Motor neuron (in vitro differentiated cells): ENCODE measurements at regions not wholly inside any gene's neighbourhood (a gene's known extent, or its start where the extent isn't known, plus 50 kb on each side); places are given as distances from the start of the nearest gene placed in this dataset.
A peak's percentile ranks its signal among the peaks of the same experiment; 100 is the strongest.

ENCODE experiments used
- ATAC-seq, 8 experiments: fragments of 200-7000 bp; cut with Tn5 transposase; replicated peaks in 6 of 8; 2 replicates each; pipeline ENCODE4 v1.8.0; 2021; ENCODE audit warnings: mild to moderate bottlenecking in 8 of 8, moderate library complexity in 8 of 8
- H3K27ac ChIP-seq, 2 donors: fragments of 250-450 bp; sonication (Bioruptor Pico); 2 replicates each; pipeline ENCODE4 v1.9.0; 2021; ENCODE audit warnings: antibody characterized with exemption in 2 of 2, mild to moderate bottlenecking in 2 of 2, moderate library complexity in 1 of 2
- H3K4me1 ChIP-seq, 2 donors: fragments of 250-450 bp; sonication (Bioruptor Pico); replicated peaks in 1 of 2; 2 replicates each; pipeline ENCODE4 v1.6.1; 2021; ENCODE audit warnings: antibody characterized with exemption in 2 of 2, mild to moderate bottlenecking in 2 of 2, moderate library complexity in 1 of 2
- H3K4me3 ChIP-seq, 5 donors: fragments of 250-450 bp; sonication (Bioruptor Pico); 2 replicates each; pipeline ENCODE4 v1.9.0; 2021; ENCODE audit warnings: antibody characterized with exemption in 5 of 5, mild to moderate bottlenecking in 5 of 5, moderate library complexity in 4 of 5
- WGBS, 10 experiments: fragments of 450-650 bp; shearing (Covaris generic); methylation state at CpG; one replicate each; pipeline ENCODE4 v1.0.0; 2022; 5-methylcytosine and 5-hydroxymethylcytosine counted together
- in situ Hi-C, 9 experiments: fragments of 400-800 bp; cut with MboI; loops; one replicate each; pipeline ENCODE4 v1.15.0; 2021; ENCODE audit warnings: low sequenced_read_pairs in 9 of 9, low pct_unique_long_range_greater_than_20kb in 2 of 9; ENCODE audit not compliant: unreplicated experiment in 9 of 9

GRCh38 chr15:62825191-62825590, 217.4 kb upstream of the TPM1 start:
- ATAC-seq, result no peak
- in situ Hi-C loops, result loop anchor here in 1 of 9 experiments (25.0 kb wide), 1 partner anchor 112 kb away; no protein-coding TSS in a partner anchor
- 57 to 100% (median 83%) methylated on average over 1 to 4 of the region's 4 CpGs; no CpG with 5 or more reads in 1 of the 10 experiments for WGBS, 10 experiments
- no peak overlapping the region for H3K27ac ChIP-seq
- no peak overlapping the region for H3K4me3 ChIP-seq
- H3K4me1 ChIP-seq, result no peaks in the 10 kb centered on the region

GRCh38 chr15:62826561-62826960, 216.0 kb upstream of the TPM1 start:
- Histone ChIP-seq H3K4me3 (no peak overlapping the region), H3K27ac (no peak overlapping the region), H3K4me1 (no peaks in the 10 kb centered on the region)
- 100% methylated on average over 1 of the region's 1 CpG; no CpG with 5 or more reads in 5 of the 10 experiments for WGBS, 10 experiments
- in situ Hi-C loops, result loop anchor here in 1 of 9 experiments (25.0 kb wide), 1 partner anchor 111 kb away; no protein-coding TSS in a partner anchor
- no peak for ATAC-seq

- Histone ChIP-seq H3K27ac (no peak overlapping the region), H3K4me1 (no peaks in the 10 kb centered on the region), H3K4me3 (no peak overlapping the region)
- in situ Hi-C loops, result loop anchor here in 1 of 9 experiments (25.0 kb wide), 1 partner anchor 109 kb away; no protein-coding TSS in a partner anchor
- peak in 7 of 8 experiments; percentile 30 to 97 (median 41) for ATAC-seq
- WGBS, 10 experiments, result 80 to 100% (median 100%) methylated on average over 1 of the region's 1 CpG; no CpG with 5 or more reads in 5 of the 10 experiments
Measured at GRCh38 chr15:62828364-62828763, 214.2 kb upstream of the TPM1 start.

- Histone ChIP-seq H3K4me3 (no peak overlapping the region), H3K27ac (no peak overlapping the region), H3K4me1 (no peaks in the 10 kb centered on the region)
- 83 to 100% (median 100%) methylated on average over 1 to 2 of the region's 2 CpGs; no CpG with 5 or more reads in 5 of the 10 experiments for WGBS, 10 experiments
- in situ Hi-C loops, result loop anchor here in 1 of 9 experiments (25.0 kb wide), 1 partner anchor 105 kb away; no protein-coding TSS in a partner anchor
- ATAC-seq, result no peak
Measured at GRCh38 chr15:62832231-62832630, 210.3 kb upstream of the TPM1 start.

- in situ Hi-C loops, result loop anchor here in 1 of 9 experiments (25.0 kb wide), 1 partner anchor 104 kb away; no protein-coding TSS in a partner anchor
- WGBS, 10 experiments, result 49 to 98% (median 83%) methylated on average over 3 to 12 of the region's 12 CpGs
- ATAC-seq, result no peak
- no peak overlapping the region for H3K4me3 ChIP-seq
- H3K4me1 ChIP-seq, result no peaks in the 10 kb centered on the region
- H3K27ac ChIP-seq, result no peak overlapping the region
Measured at GRCh38 chr15:62833646-62834045, 208.9 kb upstream of the TPM1 start.

GRCh38 chr15:62834686-62835329, 207.7 kb upstream of the TPM1 start:
- Histone ChIP-seq H3K4me1 (no peaks in the 10 kb centered on the region), H3K4me3 (no peak overlapping the region), H3K27ac (no peak overlapping the region)
- WGBS, 10 experiments, result 89 to 100% (median 100%) methylated on average over 1 to 6 of the region's 7 CpGs; no CpG with 5 or more reads in 1 of the 10 experiments
- ATAC-seq, result no peak
- in situ Hi-C loops, result loop anchor here in 1 of 9 experiments (25.0 kb wide), 1 partner anchor 102 kb away; no protein-coding TSS in a partner anchor

- 80 to 100% (median 100%) methylated on average over 1 to 4 of the region's 8 CpGs; no CpG with 5 or more reads in 5 of the 10 experiments for WGBS, 10 experiments
- ATAC-seq, result no peak
- in situ Hi-C loops, result loop anchor here in 1 of 9 experiments (25.0 kb wide), 1 partner anchor 102 kb away; no protein-coding TSS in a partner anchor
- no peak overlapping the region for H3K4me3 ChIP-seq
- H3K27ac ChIP-seq, result no peak overlapping the region
- no peaks in the 10 kb centered on the region for H3K4me1 ChIP-seq
Measured at GRCh38 chr15:62835351-62835750, 207.2 kb upstream of the TPM1 start.

- WGBS, 10 experiments, result 91 to 100% (median 100%) methylated on average over 1 to 5 of the region's 16 CpGs; no CpG with 5 or more reads in 6 of the 10 experiments
- ATAC-seq, result no peak
- in situ Hi-C loops, result loop anchor here in 1 of 9 experiments (25.0 kb wide), 1 partner anchor 102 kb away; no protein-coding TSS in a partner anchor
Measured at GRCh38 chr15:62835762-62836161, 206.8 kb upstream of the TPM1 start.

GRCh38 chr15:62840526-62841268, 201.8 kb upstream of the TPM1 start:
- Histone ChIP-seq H3K4me3 (no peak overlapping the region), H3K4me1 (no peaks in the 10 kb centered on the region), H3K27ac (no peak overlapping the region)
- in situ Hi-C loops, result loop anchor here in 1 of 9 experiments (25.0 kb wide), 1 partner anchor 97 kb away; no protein-coding TSS in a partner anchor
- 80 to 98% (median 93%) methylated on average over 2 to 18 of the region's 22 CpGs; no CpG with 5 or more reads in 3 of the 10 experiments for WGBS, 10 experiments
- no peak for ATAC-seq

More at GRCh38 chr15:62835762-62836161, 206.8 kb upstream of the TPM1 start:
- Histone ChIP-seq H3K27ac (no peak overlapping the region), H3K4me3 (no peak overlapping the region), H3K4me1 (no peaks in the 10 kb centered on the region)

GRCh38 chr15:62841269-62841628, 201.3 kb upstream of the TPM1 start:
- no peak overlapping the region for H3K4me3 ChIP-seq
- peaks cover 0 to 2% of the 10 kb centered on the region in 2 donors for H3K4me1 ChIP-seq
- in situ Hi-C loops, result loop anchor here in 1 of 9 experiments (25.0 kb wide), 1 partner anchor 96 kb away; no protein-coding TSS in a partner anchor
- H3K27ac ChIP-seq, result no peak overlapping the region
- WGBS, 10 experiments, result 65 to 100% (median 82%) methylated on average over 1 to 8 of the region's 10 CpGs; no CpG with 5 or more reads in 4 of the 10 experiments
- peak in 2 of 8 experiments; percentile 58 to 83 for ATAC-seq

GRCh38 chr15:62841891-62842559, 200.5 kb upstream of the TPM1 start:
- in situ Hi-C loops, result loop anchor here in 1 of 9 experiments (25.0 kb wide), 1 partner anchor 95 kb away; no protein-coding TSS in a partner anchor
- peaks cover 0 to 2% of the 10 kb centered on the region in 2 donors for H3K4me1 ChIP-seq
- no peak for ATAC-seq
- WGBS, 10 experiments, result 92 to 100% (median 95%) methylated on average over 1 to 8 of the region's 10 CpGs; no CpG with 5 or more reads in 1 of the 10 experiments
- no peak overlapping the region for H3K4me3 ChIP-seq
- no peak overlapping the region for H3K27ac ChIP-seq

GRCh38 chr15:62843311-62843710, 199.2 kb upstream of the TPM1 start:
- Histone ChIP-seq H3K27ac (no peak overlapping the region), H3K4me1 (peaks cover 0 to 2% of the 10 kb centered on the region in 2 donors), H3K4me3 (no peak overlapping the region)
- no peak for ATAC-seq
- 38 to 83% (median 79%) methylated on average over 1 to 5 of the region's 5 CpGs; no CpG with 5 or more reads in 4 of the 10 experiments for WGBS, 10 experiments
- in situ Hi-C loops, result loop anchor here in 1 of 9 experiments (25.0 kb wide), 1 partner anchor 94 kb away; no protein-coding TSS in a partner anchor
